ENCODE measurements at regions not wholly inside any gene's neighbourhood (a gene's known extent, or its start where the extent isn't known, plus 50 kb on each side); places are given as distances from the start of the nearest gene placed in this dataset.
"Not testable (repeated sequence)": the region's sequence is repeated elsewhere in the genome, so short reads cannot be mapped to it uniquely, and the experiment has no call there.

DNA sequence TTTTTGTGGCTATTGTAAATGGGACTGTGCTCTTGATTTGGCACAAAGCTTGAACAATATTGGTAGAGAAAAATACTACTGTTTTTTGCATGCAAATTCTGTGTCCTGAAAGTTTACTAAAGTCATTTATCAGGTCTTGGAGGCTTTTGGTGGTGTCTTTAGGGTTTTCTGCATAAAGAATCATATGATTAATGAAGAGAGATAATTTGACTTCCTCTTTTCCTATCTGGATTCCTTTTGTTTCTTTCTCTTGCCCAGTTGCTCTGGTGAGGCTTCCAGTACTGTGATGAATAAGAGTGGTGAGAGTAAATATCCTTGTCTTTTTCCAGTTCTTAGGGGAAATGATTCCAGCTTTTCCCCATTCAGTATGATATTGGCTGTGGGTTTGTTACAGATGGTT is 1166.7 kb downstream of the NCAM2 start:
- H3K27ac Mint-ChIP-seq, result no peak overlapping the region
- DNase-seq, result no peak
- no peaks in the 10 kb centered on the region for H3K27me3 Mint-ChIP-seq (ENCODE audit: low read depth, poor library complexity)
- H3K36me3 Mint-ChIP-seq (ENCODE audit: low read depth), result no peaks in the 10 kb centered on the region
- no peak for TF ChIP-seq CTCF (IDR thresholded peaks at IDR 0.05)
- H3K4me1 Mint-ChIP-seq, result no peaks in the 10 kb centered on the region
- no peak overlapping the region for H3K4me3 Mint-ChIP-seq
- peaks cover 8% of the 10 kb centered on the region for H3K9me3 Mint-ChIP-seq

GRCh38 chr21:22174746-22175145 is 1176.5 kb downstream of the NCAM2 start:
- Mint-ChIP-seq H3K4me3 (no peak overlapping the region), H3K27me3 (ENCODE audit: low read depth, poor library complexity) (no peaks in the 10 kb centered on the region), H3K9me3 (no peaks in the 10 kb centered on the region), H3K36me3 (ENCODE audit: low read depth) (no peaks in the 10 kb centered on the region), H3K4me1 (no peaks in the 10 kb centered on the region), H3K27ac (no peak overlapping the region)
- no peak for DNase-seq
- no peak for TF ChIP-seq CTCF (IDR thresholded peaks at IDR 0.05)

DNA sequence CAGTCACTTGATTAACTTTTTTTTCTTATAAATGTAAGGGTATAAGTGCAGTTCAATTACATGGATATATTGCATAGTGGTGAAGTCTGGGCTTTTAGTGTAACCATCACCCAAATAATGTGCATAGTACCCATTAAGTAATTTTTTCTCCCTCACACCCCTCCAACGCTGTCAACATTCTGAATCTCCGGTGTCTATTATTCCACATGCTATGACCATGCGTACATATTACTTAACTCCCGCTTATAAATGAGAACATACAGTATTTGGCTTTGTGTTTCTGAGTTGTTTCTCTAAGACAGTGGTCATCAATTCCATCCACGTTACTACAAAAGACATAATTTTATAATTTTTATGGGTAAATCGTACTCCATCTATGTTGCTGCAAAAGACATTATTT is 1191.1 kb downstream of the NCAM2 start:
- Mint-ChIP-seq H3K36me3 (ENCODE audit: low read depth) (no peaks in the 10 kb centered on the region), H3K4me3 (no peak overlapping the region), H3K9me3 (peaks cover 4% of the 10 kb centered on the region), H3K27me3 (ENCODE audit: low read depth, poor library complexity) (no peaks in the 10 kb centered on the region), H3K4me1 (no peaks in the 10 kb centered on the region), H3K27ac (no peak overlapping the region)
- no peak for TF ChIP-seq CTCF (IDR thresholded peaks at IDR 0.05)
- no peak for DNase-seq

GRCh38 chr21:22191581-22191980 is 1193.4 kb downstream of the NCAM2 start:
- TF ChIP-seq CTCF (IDR thresholded peaks at IDR 0.05), result no peak
- H3K27ac Mint-ChIP-seq, result no peak overlapping the region
- no peaks in the 10 kb centered on the region for H3K4me1 Mint-ChIP-seq
- no peak for DNase-seq
- no peaks in the 10 kb centered on the region for H3K27me3 Mint-ChIP-seq (ENCODE audit: low read depth, poor library complexity)
- no peak overlapping the region for H3K4me3 Mint-ChIP-seq
- H3K9me3 Mint-ChIP-seq, result peaks cover 4% of the 10 kb centered on the region
- no peaks in the 10 kb centered on the region for H3K36me3 Mint-ChIP-seq (ENCODE audit: low read depth)

DNA sequence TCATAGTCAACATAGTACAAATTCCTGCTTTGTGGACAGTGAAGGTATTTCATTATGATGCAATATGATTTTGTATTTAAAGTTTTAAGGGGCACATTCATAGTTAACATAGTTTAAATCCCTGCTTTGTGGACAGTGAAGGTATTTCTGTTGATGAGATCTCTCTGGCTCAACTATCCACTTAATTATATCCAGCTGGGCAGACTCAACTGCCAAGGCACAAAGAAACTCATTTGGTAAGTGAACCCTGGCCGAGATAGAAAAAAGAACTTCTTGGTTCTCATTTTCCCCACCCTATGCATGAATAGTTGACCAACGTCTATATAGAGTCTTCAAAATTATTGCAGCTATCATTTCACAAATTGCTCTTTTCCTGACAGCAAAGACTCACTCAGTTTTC is 1194.6 kb downstream of the NCAM2 start:
- no peaks in the 10 kb centered on the region for H3K4me1 Mint-ChIP-seq
- H3K27ac Mint-ChIP-seq, result no peak overlapping the region
- H3K4me3 Mint-ChIP-seq, result no peak overlapping the region
- no peak for DNase-seq
- H3K27me3 Mint-ChIP-seq (ENCODE audit: low read depth, poor library complexity), result no peaks in the 10 kb centered on the region
- peaks cover 4% of the 10 kb centered on the region for H3K9me3 Mint-ChIP-seq
- no peak for TF ChIP-seq CTCF (IDR thresholded peaks at IDR 0.05)
- no peaks in the 10 kb centered on the region for H3K36me3 Mint-ChIP-seq (ENCODE audit: low read depth)

- not testable (repeated sequence) for H3K4me3 Mint-ChIP-seq; DNase-seq; H3K27me3 Mint-ChIP-seq (ENCODE audit: low read depth, poor library complexity); H3K9me3 Mint-ChIP-seq; H3K27ac Mint-ChIP-seq; H3K36me3 Mint-ChIP-seq (ENCODE audit: low read depth); H3K4me1 Mint-ChIP-seq
Observed at GRCh38 chr21:22194986-22195385, 1196.8 kb downstream of the NCAM2 start.

All from nephron progenitor cell (in vitro differentiated cells).